Mesendoderm (in vitro differentiated cells): ENCODE measurements at regions not wholly inside any gene's neighbourhood (a gene's known extent, or its start where the extent isn't known, plus 50 kb on each side); places are given as distances from the start of the nearest gene placed in this dataset.

Source experiments
- DNase-seq: peaks from one replicate; pipeline ENCODE4 v3.0.0; 2013
- H2AK5ac ChIP-seq: 2 replicates; pipeline ENCODE4 v1.6.1; 2013; ENCODE audit warnings: low read length, inconsistent platforms
- H2BK120ac ChIP-seq: 2 replicates; pipeline ENCODE4 v1.6.1; 2013; ENCODE audit warnings: low read depth, mild to moderate bottlenecking, low read length, moderate library complexity, mixed read lengths
- H2BK15ac ChIP-seq: replicated peaks from 2 replicates; pipeline ENCODE4 v1.6.1; 2013; ENCODE audit warnings: low read depth, mild to moderate bottlenecking, moderate library complexity
- H2BK5ac ChIP-seq: 2 replicates; pipeline ENCODE4 v1.6.1; 2013; ENCODE audit warnings: low read length, inconsistent platforms
- H3K18ac ChIP-seq: 2 replicates; pipeline ENCODE4 v1.6.1; 2013; ENCODE audit warnings: mild to moderate bottlenecking, low read length, mixed read lengths
- H3K23ac ChIP-seq: one replicate; pipeline ENCODE4 v1.6.1; 2013; ENCODE audit warnings: low read length
- H3K27ac ChIP-seq: 2 replicates; pipeline ENCODE4 v1.5.1; 2013; ENCODE audit warnings: low read depth, mild to moderate bottlenecking, inconsistent platforms, low read length, moderate library complexity
- H3K27me3 ChIP-seq: 2 replicates; pipeline ENCODE4 v1.6.1; 2013; ENCODE audit warnings: low read length, control low read depth, mild to moderate bottlenecking, inconsistent platforms; ENCODE audit not compliant: insufficient read depth, poor library complexity
- H3K36me3 ChIP-seq: 2 replicates; pipeline ENCODE4 v1.6.1; 2013; ENCODE audit warnings: low read length, inconsistent platforms; ENCODE audit not compliant: control insufficient read depth, insufficient read depth
- H3K4ac ChIP-seq: one replicate; pipeline ENCODE4 v1.6.1; 2013; ENCODE audit warnings: low read depth, mild to moderate bottlenecking, low read length, moderate library complexity
- H3K4me1 ChIP-seq: 2 replicates; pipeline ENCODE4 v1.6.1; 2013; ENCODE audit warnings: low read depth, low read length, inconsistent platforms; ENCODE audit not compliant: control insufficient read depth
- H3K4me2 ChIP-seq: 2 replicates; pipeline ENCODE4 v1.6.1; 2013; ENCODE audit warnings: low read length
- H3K4me3 ChIP-seq: 2 replicates; pipeline ENCODE4 v1.5.1; 2013; ENCODE audit warnings: mild to moderate bottlenecking, low read length
- H3K56ac ChIP-seq: one replicate; pipeline ENCODE4 v1.6.1; 2013; ENCODE audit warnings: low read length
- H3K79me1 ChIP-seq: 2 replicates; pipeline ENCODE4 v1.6.1; 2013; ENCODE audit warnings: low read length, inconsistent platforms
- H3K79me2 ChIP-seq: 2 replicates; pipeline ENCODE4 v1.6.1; 2013; ENCODE audit warnings: mild to moderate bottlenecking, low read length; ENCODE audit not compliant: control insufficient read depth, insufficient read depth
- H3K9ac ChIP-seq: 2 replicates; pipeline ENCODE4 v1.6.1; 2013; ENCODE audit warnings: low read length, inconsistent platforms
- H4K5ac ChIP-seq: one replicate; pipeline ENCODE4 v1.6.1; 2013; ENCODE audit warnings: low read length
- H4K8ac ChIP-seq: one replicate; pipeline ENCODE4 v1.6.1; 2013; ENCODE audit warnings: low read depth, mild to moderate bottlenecking, control low read depth, low read length, moderate library complexity
- WGBS: extraction: QIAGEN DNeasy Blood & Tissue Kit; methylation state at CpG from one replicate; pipeline ENCODE4 v1.1.7; 2013; ENCODE audit warnings: low lambda C conversion rate, missing lambda C conversion rate; ENCODE audit not compliant: insufficient coverage; ENCODE audit errors: extremely low coverage; 5-methylcytosine and 5-hydroxymethylcytosine counted together

DNA sequence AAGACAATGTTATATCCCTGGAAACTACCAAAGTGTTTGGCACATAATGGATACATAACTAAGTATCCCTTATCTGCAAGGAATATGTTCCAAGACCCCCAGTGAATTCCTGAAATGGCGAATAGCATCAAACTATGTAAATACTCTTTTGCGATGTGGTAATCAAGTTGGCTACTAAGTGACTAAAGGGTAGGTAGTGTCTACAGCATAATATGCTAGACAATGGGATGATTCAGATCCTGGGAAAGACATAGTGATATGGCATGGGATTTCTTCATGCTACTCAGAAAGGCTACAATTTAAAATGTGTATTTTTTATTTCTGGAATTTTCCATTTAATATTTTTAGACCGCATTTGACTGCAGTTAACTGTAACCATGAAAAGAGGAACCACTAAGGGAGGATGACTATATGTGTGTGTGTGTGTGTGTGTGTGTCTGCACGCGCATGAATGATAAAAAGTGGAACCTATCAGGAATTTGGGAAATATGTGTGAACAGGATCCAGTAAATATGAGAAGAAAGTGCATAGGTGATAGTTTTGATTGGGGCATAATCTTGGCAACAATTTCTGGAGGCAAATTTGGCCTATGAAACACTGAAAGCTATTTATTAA is 1899.9 kb downstream of the NCAM2 start:
- Histone ChIP-seq H3K18ac (no peak overlapping the region), H3K4me2 (no peak overlapping the region), H2AK5ac (no peak overlapping the region), H3K27me3 (no peaks in the 10 kb centered on the region), H3K79me2 (no peaks in the 10 kb centered on the region), H2BK5ac (no peak overlapping the region), H4K5ac (no peak overlapping the region), H3K27ac (no peak overlapping the region), H3K4me3 (no peak overlapping the region), H3K79me1 (no peaks in the 10 kb centered on the region), H3K9ac (no peak overlapping the region), H3K4me1 (no peaks in the 10 kb centered on the region), H2BK120ac (no peak overlapping the region), H4K8ac (no peak overlapping the region), H3K56ac (no peak overlapping the region), H3K36me3 (no peaks in the 10 kb centered on the region), H2BK15ac (no peak overlapping the region), H3K23ac (no peak overlapping the region), H3K4ac (no peak overlapping the region)
- no CpG with 5 or more reads among the region's 5 CpGs for WGBS
- DNase-seq = no peak

DNA sequence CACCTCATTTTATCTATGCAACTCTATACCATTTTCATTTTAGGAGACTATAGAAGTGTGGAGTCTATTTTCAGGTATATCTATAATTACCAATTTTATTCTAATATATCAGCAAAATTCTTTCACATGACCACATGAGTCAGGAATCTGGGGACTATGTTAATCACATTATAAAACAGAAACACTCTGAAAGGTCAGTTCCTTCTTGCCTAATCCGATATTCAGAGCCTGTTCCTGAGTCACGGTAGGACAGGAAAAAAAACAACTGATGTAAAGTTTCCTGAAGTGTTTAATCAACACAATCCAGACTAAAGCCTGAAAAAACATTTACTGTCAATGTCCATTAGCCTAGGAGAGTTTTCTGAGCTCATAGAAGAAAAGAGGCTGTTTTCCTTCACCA is 1902.3 kb downstream of the NCAM2 start:
- Histone ChIP-seq H3K4me2 (no peak overlapping the region), H3K79me1 (no peaks in the 10 kb centered on the region), H3K36me3 (no peaks in the 10 kb centered on the region), H2BK120ac (no peak overlapping the region), H2BK15ac (no peak overlapping the region), H3K4ac (no peak overlapping the region), H3K27me3 (no peaks in the 10 kb centered on the region), H2BK5ac (no peak overlapping the region), H3K9ac (no peak overlapping the region), H3K4me1 (no peaks in the 10 kb centered on the region), H3K79me2 (no peaks in the 10 kb centered on the region), H2AK5ac (no peak overlapping the region), H3K4me3 (no peak overlapping the region), H4K8ac (no peak overlapping the region), H4K5ac (no peak overlapping the region), H3K18ac (no peak overlapping the region), H3K27ac (no peak overlapping the region), H3K56ac (no peak overlapping the region), H3K23ac (no peak overlapping the region)
- DNase-seq = no peak
- WGBS = no CpG with 5 or more reads among the region's 2 CpGs

DNA sequence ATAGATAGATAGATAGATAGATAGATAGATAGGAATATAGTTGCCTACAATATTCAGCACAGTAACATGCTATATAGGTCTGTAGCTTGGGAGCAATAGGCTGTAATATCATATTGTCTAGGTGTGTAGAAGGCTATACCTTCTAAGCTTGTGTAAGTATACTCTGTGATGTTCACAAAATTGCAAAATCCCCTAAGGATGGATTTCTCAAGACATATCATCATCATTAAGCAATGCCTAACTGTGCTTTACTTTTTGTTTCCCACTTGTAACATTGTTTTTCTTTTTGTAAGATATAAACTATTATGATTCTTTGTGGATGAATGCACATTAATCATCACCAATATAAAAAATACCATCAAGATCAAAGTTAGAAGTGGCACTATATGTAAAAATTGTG is 1905.6 kb downstream of the NCAM2 start:
- no peak overlapping the region for H3K27ac ChIP-seq
- no peak overlapping the region for H3K23ac ChIP-seq
- H2AK5ac ChIP-seq = no peak overlapping the region
- no peak overlapping the region for H3K18ac ChIP-seq
- no peak overlapping the region for H2BK120ac ChIP-seq
- no peaks in the 10 kb centered on the region for H3K4me1 ChIP-seq
- no peak for DNase-seq
- no peaks in the 10 kb centered on the region for H3K79me1 ChIP-seq
- H4K8ac ChIP-seq = no peak overlapping the region
- H2BK5ac ChIP-seq = no peak overlapping the region
- no peaks in the 10 kb centered on the region for H3K79me2 ChIP-seq
- H3K36me3 ChIP-seq = no peaks in the 10 kb centered on the region
- no peaks in the 10 kb centered on the region for H3K27me3 ChIP-seq
- no peak overlapping the region for H3K4me2 ChIP-seq
- no peak overlapping the region for H3K9ac ChIP-seq
- no peak overlapping the region for H4K5ac ChIP-seq
- no peak overlapping the region for H3K4ac ChIP-seq
- no peak overlapping the region for H3K4me3 ChIP-seq
- no peak overlapping the region for H2BK15ac ChIP-seq
- no peak overlapping the region for H3K56ac ChIP-seq

DNA sequence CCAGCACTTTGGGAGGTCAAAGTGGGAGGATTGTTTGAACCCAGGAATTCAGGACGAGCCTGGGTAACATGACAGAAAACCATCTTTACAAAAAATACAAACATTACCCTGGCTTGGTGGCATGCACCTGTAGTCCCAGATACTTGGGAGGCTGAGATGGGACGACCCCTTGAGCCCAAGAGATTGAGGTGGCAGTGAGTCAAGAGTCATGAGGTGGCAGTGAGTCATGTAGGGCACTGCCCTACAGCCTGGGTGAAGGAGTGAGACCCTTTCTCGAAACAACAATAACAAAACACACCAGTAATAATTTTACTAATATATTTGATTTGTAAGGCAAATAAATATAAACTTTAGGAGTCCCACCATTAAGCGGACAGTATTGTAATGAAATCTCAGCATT is 1906.2 kb downstream of the NCAM2 start:
- Histone ChIP-seq H3K18ac (no peak overlapping the region), H3K4ac (no peak overlapping the region), H3K56ac (no peak overlapping the region), H3K27ac (no peak overlapping the region), H3K79me2 (no peaks in the 10 kb centered on the region), H3K9ac (no peak overlapping the region), H2BK5ac (no peak overlapping the region), H3K23ac (no peak overlapping the region), H3K79me1 (no peaks in the 10 kb centered on the region), H4K5ac (no peak overlapping the region), H2BK15ac (no peak overlapping the region), H2BK120ac (no peak overlapping the region), H3K36me3 (no peaks in the 10 kb centered on the region), H3K4me1 (no peaks in the 10 kb centered on the region), H2AK5ac (no peak overlapping the region), H3K27me3 (no peaks in the 10 kb centered on the region), H4K8ac (no peak overlapping the region), H3K4me2 (no peak overlapping the region), H3K4me3 (no peak overlapping the region)
- no CpG with 5 or more reads among the region's 4 CpGs for WGBS
- no peak for DNase-seq

DNA sequence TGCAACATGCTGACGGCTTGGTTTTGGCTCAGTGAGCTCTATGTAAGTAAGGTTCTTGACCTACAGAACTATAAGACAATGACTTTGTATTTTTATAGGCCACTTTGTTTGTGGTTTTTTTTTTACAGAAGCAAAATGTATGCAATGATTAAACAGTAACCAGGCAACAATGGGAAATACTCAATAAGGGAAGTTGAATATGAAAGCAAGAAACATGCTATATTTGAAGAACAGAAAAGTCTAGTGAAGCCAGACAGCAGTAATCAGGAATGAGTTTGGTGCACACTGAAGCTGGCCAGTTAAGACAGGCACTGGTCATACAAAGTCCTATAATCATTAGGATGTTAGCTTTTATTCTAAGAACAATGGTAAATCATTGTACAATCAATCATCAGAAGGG is 1926.8 kb downstream of the NCAM2 start:
- Histone ChIP-seq H3K4ac (no peak overlapping the region), H3K18ac (no peak overlapping the region), H3K56ac (no peak overlapping the region), H3K23ac (no peak overlapping the region), H3K36me3 (no peaks in the 10 kb centered on the region), H3K9ac (no peak overlapping the region), H2AK5ac (no peak overlapping the region), H3K79me1 (no peaks in the 10 kb centered on the region), H3K4me1 (no peaks in the 10 kb centered on the region), H3K27me3 (no peaks in the 10 kb centered on the region), H3K27ac (no peak overlapping the region), H2BK5ac (no peak overlapping the region), H2BK15ac (no peak overlapping the region), H4K8ac (no peak overlapping the region), H2BK120ac (no peak overlapping the region), H3K4me2 (no peak overlapping the region), H4K5ac (no peak overlapping the region), H3K79me2 (no peaks in the 10 kb centered on the region), H3K4me3 (no peak overlapping the region)
- no peak for DNase-seq
- no CpG with 5 or more reads among the region's 1 CpG for WGBS

DNA sequence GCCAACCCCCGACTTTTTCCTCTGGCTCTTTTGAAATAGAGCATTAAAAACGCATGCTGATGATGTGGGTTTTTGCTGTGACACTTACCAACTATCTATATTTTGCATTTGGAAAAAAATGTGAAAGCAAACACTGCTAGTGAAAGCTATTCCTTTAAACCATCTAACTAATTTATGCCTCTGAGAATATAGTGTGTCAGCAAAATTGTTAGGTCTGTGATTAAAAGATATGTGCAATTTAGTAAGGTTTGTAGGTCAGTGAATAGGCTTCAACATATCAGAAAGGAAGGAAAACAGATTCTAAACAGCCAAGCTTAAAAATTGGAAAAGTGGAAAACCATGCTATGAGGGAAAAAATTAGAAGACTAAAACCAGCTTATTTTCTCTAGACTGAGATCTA is 1929.3 kb downstream of the NCAM2 start:
- no peak overlapping the region for H4K5ac ChIP-seq
- no peak overlapping the region for H2BK120ac ChIP-seq
- no peak overlapping the region for H3K9ac ChIP-seq
- WGBS = no CpG with 5 or more reads among the region's 2 CpGs
- no peak overlapping the region for H3K23ac ChIP-seq
- no peaks in the 10 kb centered on the region for H3K4me1 ChIP-seq
- H2BK5ac ChIP-seq = no peak overlapping the region
- no peak overlapping the region for H4K8ac ChIP-seq
- no peaks in the 10 kb centered on the region for H3K79me2 ChIP-seq
- no peak overlapping the region for H3K18ac ChIP-seq
- no peak overlapping the region for H2BK15ac ChIP-seq
- H3K79me1 ChIP-seq = no peaks in the 10 kb centered on the region
- no peak overlapping the region for H3K4me2 ChIP-seq
- DNase-seq = no peak
- no peak overlapping the region for H3K27ac ChIP-seq
- no peaks in the 10 kb centered on the region for H3K27me3 ChIP-seq
- no peak overlapping the region for H3K56ac ChIP-seq
- no peaks in the 10 kb centered on the region for H3K36me3 ChIP-seq
- H3K4me3 ChIP-seq = no peak overlapping the region
- H3K4ac ChIP-seq = no peak overlapping the region
- no peak overlapping the region for H2AK5ac ChIP-seq
